ENCODE measurements at regions not wholly inside any gene's neighbourhood (a gene's known extent, or its start where the extent isn't known, plus 50 kb on each side); places are given as distances from the start of the nearest gene placed in this dataset.

GRCh38 chr17:77297693-77298666 lies 157.2 kb downstream of the SEC14L1 start:
- TF ChIP-seq CTCF (IDR thresholded peaks at IDR 0.05): no peak
- no peak for TF ChIP-seq POLR2A (IDR thresholded peaks at IDR 0.05)
